CD14-positive monocyte (primary cell): ENCODE measurements at regions not wholly inside any gene's neighbourhood (a gene's known extent, or its start where the extent isn't known, plus 50 kb on each side); places are given as distances from the start of the nearest gene placed in this dataset.

Experiments used
- DNase-seq, 3 donors: peaks; one replicate each; pipeline ENCODE4 v3.0.0-alpha.2; 2011 to 2022
- H2AFZ ChIP-seq: 2 replicates; pipeline ENCODE4 v1.6.0; 2012; ENCODE audit warnings: mild to moderate bottlenecking, low read depth, low read length, inconsistent platforms; ENCODE audit not compliant: insufficient read depth, poor library complexity, severe bottlenecking
- H3K27ac ChIP-seq, 2 donors: 1 replicate in 1 of 2; 2 replicates in 1 of 2; pipeline ENCODE4 v1.5.1; 2012 to 2013; ENCODE audit warnings: low read length in 2 of 2, control low read depth in 1 of 2, inconsistent platforms in 1 of 2, low read depth in 1 of 2, mild to moderate bottlenecking in 1 of 2
- H3K27me3 ChIP-seq, 2 donors: one replicate each; pipeline versions ENCODE4 v1.6.0 to v1.6.1; 2011 to 2013; ENCODE audit warnings: low read length in 2 of 2; ENCODE audit not compliant: control insufficient read depth in 2 of 2, insufficient read depth in 2 of 2
- H3K36me3 ChIP-seq, 2 donors: replicated peaks in 1 of 2; 1 replicate in 1 of 2; 2 replicates in 1 of 2; pipeline versions ENCODE4 v1.5.1 to v1.6.1; 2012 to 2013; ENCODE audit warnings: low read length in 2 of 2, control low read depth in 1 of 2, inconsistent platforms in 1 of 2, mild to moderate bottlenecking in 1 of 2; ENCODE audit not compliant: insufficient read depth in 2 of 2, control insufficient read depth in 1 of 2
- H3K4me1 ChIP-seq, 2 donors: 1 replicate in 1 of 2; 2 replicates in 1 of 2; pipeline versions ENCODE4 v1.5.1 to v1.6.1; 2012 to 2013; ENCODE audit warnings: low read length in 2 of 2, control low read depth in 1 of 2, inconsistent platforms in 1 of 2, mild to moderate bottlenecking in 1 of 2, moderate library complexity in 1 of 2; ENCODE audit not compliant: insufficient read depth in 2 of 2, control insufficient read depth in 1 of 2
- H3K4me2 ChIP-seq: replicated peaks from 2 replicates; pipeline ENCODE3; 2012; ENCODE audit warnings: low read length, moderate library complexity, mild to moderate bottlenecking; ENCODE audit not compliant: poor library complexity, severe bottlenecking; ENCODE audit errors: extremely low read depth
- H3K4me3 ChIP-seq, 3 experiments: fragments of 200-600 bp in 1 of 3; sonication (generic) in 1 of 3; replicated peaks in 1 of 3; 1 replicate in 2 of 3; 2 replicates in 1 of 3; pipeline ENCODE4 v1.5.1; 2011 to 2013; ENCODE audit warnings: low read length in 3 of 3, mild to moderate bottlenecking in 3 of 3, control low read depth in 2 of 3, low read depth in 2 of 3, inconsistent platforms in 1 of 3, moderate library complexity in 1 of 3
- H3K79me2 ChIP-seq: 2 replicates; pipeline ENCODE4 v1.6.0; 2012; ENCODE audit warnings: mild to moderate bottlenecking, control low read depth, inconsistent platforms, low read length, moderate library complexity; ENCODE audit not compliant: insufficient read depth
- H3K9ac ChIP-seq: 2 replicates; pipeline ENCODE4 v1.6.0; 2017; ENCODE audit warnings: low read length, mild to moderate bottlenecking; ENCODE audit not compliant: insufficient read depth, poor library complexity, severe bottlenecking
- H3K9me3 ChIP-seq, 2 donors: replicated peaks in 1 of 2; 1 replicate in 1 of 2; 2 replicates in 1 of 2; pipeline versions ENCODE4 v1.5.1 to v1.6.1; 2012 to 2013; ENCODE audit warnings: low read length in 2 of 2, control low read depth in 1 of 2; ENCODE audit not compliant: control insufficient read depth in 1 of 2, insufficient read depth in 1 of 2
- H4K20me1 ChIP-seq: 2 replicates; pipeline ENCODE4 v1.6.0; 2012; ENCODE audit warnings: mild to moderate bottlenecking, low read length, control low read depth, moderate library complexity; ENCODE audit not compliant: insufficient read depth
- H3K27ac Mint-ChIP-seq, 7 donors: one replicate each; pipeline ENCODE4 v1.8.0; 2020; ENCODE audit warnings: mild to moderate bottlenecking in 7 of 7, mixed read lengths in 7 of 7, moderate library complexity in 6 of 7, inconsistent platforms in 2 of 7
- H3K27me3 Mint-ChIP-seq, 3 donors: one replicate each; pipeline ENCODE4 v1.8.0; 2021 to 2022; ENCODE audit warnings: low read depth in 3 of 3, mild to moderate bottlenecking in 3 of 3, mixed read lengths in 3 of 3, moderate library complexity in 3 of 3, inconsistent platforms in 1 of 3
- H3K36me3 Mint-ChIP-seq, 2 donors: one replicate each; pipeline ENCODE4 v1.8.0; 2020; ENCODE audit warnings: mixed read lengths in 2 of 2, inconsistent platforms in 1 of 2, mild to moderate bottlenecking in 1 of 2
- H3K4me1 Mint-ChIP-seq: one replicate; pipeline ENCODE4 v1.8.0; 2020; ENCODE audit warnings: mild to moderate bottlenecking, mixed read lengths
- H3K4me3 Mint-ChIP-seq, 2 donors: one replicate each; pipeline ENCODE4 v1.8.0; 2020; ENCODE audit warnings: mild to moderate bottlenecking in 2 of 2, mixed read lengths in 2 of 2, moderate library complexity in 1 of 2
- H3K9me3 Mint-ChIP-seq, 7 donors: one replicate each; pipeline ENCODE4 v1.8.0; 2020 to 2022; ENCODE audit warnings: mixed read lengths in 7 of 7, mild to moderate bottlenecking in 6 of 7, moderate library complexity in 6 of 7, inconsistent platforms in 2 of 7
- WGBS: methylation state at CpG from one replicate; pipeline ENCODE4 v1.1.5; 2013; ENCODE audit warnings: missing lambda C conversion rate; ENCODE audit not compliant: insufficient coverage; 5-methylcytosine and 5-hydroxymethylcytosine counted together
- intact Hi-C, 2 donors: fragments of 100-400 bp; cut with micrococcal nuclease; formaldehyde crosslinking; loops; one replicate each; pipeline versions ENCODE4 v1.15.0 to v1.15.1; 2023
- TF ChIP-seq, protein P1 (sequence below): fragments of 200-600 bp; IDR thresholded peaks from one replicate; pipeline ENCODE4 v1.8.0; 2022; ENCODE audit warnings: antibody characterized with exemption, mild to moderate bottlenecking

DNA sequence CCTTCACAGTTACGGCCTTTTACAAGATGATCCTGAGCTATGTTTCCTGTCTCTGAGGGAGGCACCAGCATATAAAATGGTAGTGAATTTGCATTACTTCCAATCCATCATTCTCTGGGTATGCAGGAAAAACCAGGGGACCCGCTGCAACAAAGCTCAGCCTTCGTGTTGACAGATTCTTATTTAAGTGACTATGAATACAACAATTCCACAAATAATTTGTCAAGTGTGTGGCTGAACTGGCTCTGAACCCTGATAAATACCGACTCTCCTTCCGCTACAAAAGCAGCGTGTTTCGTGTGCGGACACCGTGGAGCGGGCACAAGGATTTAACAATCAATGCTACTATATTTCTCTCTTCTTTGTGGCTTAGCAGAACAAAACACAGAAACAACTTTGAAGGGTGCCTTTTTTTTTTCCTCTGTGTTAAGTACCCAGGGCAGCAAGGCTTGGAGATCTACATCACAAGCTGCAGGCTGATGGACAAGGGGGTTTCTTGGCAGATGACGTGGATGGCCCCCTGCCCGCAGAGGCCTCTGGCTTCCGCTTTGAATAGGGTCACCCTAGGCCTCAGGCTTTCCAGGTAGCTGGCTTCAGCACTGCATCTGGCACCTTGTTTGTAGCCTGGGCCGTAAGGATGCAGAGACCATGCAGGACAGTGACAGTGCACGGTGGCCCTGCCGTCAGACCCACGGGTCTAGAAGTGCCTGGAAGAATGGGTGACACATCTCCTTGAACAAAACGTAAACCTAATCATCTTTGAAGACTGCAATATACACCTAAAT is 280.5 kb upstream of the TSHZ3 start:
- Histone ChIP-seq H2AFZ (no peak overlapping the region), H4K20me1 (no peaks in the 10 kb centered on the region), H3K79me2 (no peaks in the 10 kb centered on the region), H3K36me3 (no peaks in the 10 kb centered on the region), H3K9ac (no peak overlapping the region), H3K27ac (no peak overlapping the region), H3K4me1 (no peaks in the 10 kb centered on the region), H3K9me3 (no peaks in the 10 kb centered on the region), H3K4me2 (no peak overlapping the region), H3K27me3 (no peaks in the 10 kb centered on the region), H3K4me3 (no peak overlapping the region)
- intact Hi-C loops, result no loop called here
- Mint-ChIP-seq H3K4me1 (no peaks in the 10 kb centered on the region), H3K9me3 (peaks cover 0 to 5% (median 2%) of the 10 kb centered on the region in 7 donors), H3K4me3 (no peak overlapping the region), H3K27ac (no peak overlapping the region), H3K36me3 (no peaks in the 10 kb centered on the region), H3K27me3 (no peaks in the 10 kb centered on the region)
- TF ChIP-seq, protein P1, sequence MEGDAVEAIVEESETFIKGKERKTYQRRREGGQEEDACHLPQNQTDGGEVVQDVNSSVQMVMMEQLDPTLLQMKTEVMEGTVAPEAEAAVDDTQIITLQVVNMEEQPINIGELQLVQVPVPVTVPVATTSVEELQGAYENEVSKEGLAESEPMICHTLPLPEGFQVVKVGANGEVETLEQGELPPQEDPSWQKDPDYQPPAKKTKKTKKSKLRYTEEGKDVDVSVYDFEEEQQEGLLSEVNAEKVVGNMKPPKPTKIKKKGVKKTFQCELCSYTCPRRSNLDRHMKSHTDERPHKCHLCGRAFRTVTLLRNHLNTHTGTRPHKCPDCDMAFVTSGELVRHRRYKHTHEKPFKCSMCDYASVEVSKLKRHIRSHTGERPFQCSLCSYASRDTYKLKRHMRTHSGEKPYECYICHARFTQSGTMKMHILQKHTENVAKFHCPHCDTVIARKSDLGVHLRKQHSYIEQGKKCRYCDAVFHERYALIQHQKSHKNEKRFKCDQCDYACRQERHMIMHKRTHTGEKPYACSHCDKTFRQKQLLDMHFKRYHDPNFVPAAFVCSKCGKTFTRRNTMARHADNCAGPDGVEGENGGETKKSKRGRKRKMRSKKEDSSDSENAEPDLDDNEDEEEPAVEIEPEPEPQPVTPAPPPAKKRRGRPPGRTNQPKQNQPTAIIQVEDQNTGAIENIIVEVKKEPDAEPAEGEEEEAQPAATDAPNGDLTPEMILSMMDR, result no peak
- no peak for DNase-seq
- 94% methylated on average over 11 of the region's 18 CpGs for WGBS

DNA sequence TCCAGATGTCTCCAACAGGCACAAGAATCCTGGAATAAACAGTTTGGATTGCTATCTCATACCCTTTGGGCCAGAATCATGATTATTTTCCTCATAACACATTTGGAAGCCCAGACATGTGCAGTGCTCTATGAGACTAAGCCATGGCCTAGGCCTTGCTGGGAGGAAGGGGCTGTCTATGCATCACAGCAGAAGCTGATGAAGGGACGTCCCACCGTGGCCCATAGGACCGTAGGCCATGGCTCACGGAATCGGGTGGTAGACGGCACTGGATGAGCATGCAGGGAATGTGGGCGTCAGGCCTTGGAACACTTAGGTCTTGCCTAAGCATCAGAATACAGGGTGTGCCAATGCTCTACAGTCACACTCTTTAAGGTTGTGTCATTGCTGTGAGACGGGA is 283.8 kb upstream of the TSHZ3 start:
- Mint-ChIP-seq H3K36me3 (no peaks in the 10 kb centered on the region), H3K4me3 (no peak overlapping the region), H3K27me3 (no peaks in the 10 kb centered on the region), H3K27ac (no peak overlapping the region), H3K9me3 (peaks cover 0 to 2% (median under 1%) of the 10 kb centered on the region in 7 donors), H3K4me1 (no peaks in the 10 kb centered on the region)
- no peak overlapping the region for H3K4me2 ChIP-seq
- H2AFZ ChIP-seq, result no peak overlapping the region
- H3K4me3 ChIP-seq, result no peak overlapping the region
- no peak for DNase-seq
- no peaks in the 10 kb centered on the region for H3K79me2 ChIP-seq
- H3K27ac ChIP-seq, result no peak overlapping the region
- no peaks in the 10 kb centered on the region for H4K20me1 ChIP-seq
- intact Hi-C loops, result no loop called here
- H3K36me3 ChIP-seq, result no peaks in the 10 kb centered on the region
- H3K27me3 ChIP-seq, result no peaks in the 10 kb centered on the region
- no peaks in the 10 kb centered on the region for H3K9me3 ChIP-seq
- no peak overlapping the region for H3K9ac ChIP-seq
- H3K4me1 ChIP-seq, result no peaks in the 10 kb centered on the region
- TF ChIP-seq, protein P1, result no peak
- WGBS, result 92% methylated on average over 7 of the region's 8 CpGs
